Osteocyte (in vitro differentiated cells): ENCODE measurements at regions not wholly inside any gene's neighbourhood (a gene's known extent, or its start where the extent isn't known, plus 50 kb on each side); places are given as distances from the start of the nearest gene placed in this dataset.

Source experiments
- DNase-seq: peaks from one replicate; pipeline ENCODE4 v3.0.0; 2021; ENCODE audit warnings: mixed read lengths; ENCODE audit not compliant: unreplicated experiment; ENCODE audit errors: extremely low spot score
- H3K27ac Mint-ChIP-seq: one replicate; pipeline ENCODE4 v1.8.0; 2021; ENCODE audit warnings: mild to moderate bottlenecking, mixed read lengths; ENCODE audit not compliant: unreplicated experiment
- H3K27me3 Mint-ChIP-seq: one replicate; pipeline ENCODE4 v1.8.0; 2021; ENCODE audit warnings: mixed read lengths; ENCODE audit not compliant: unreplicated experiment
- H3K36me3 Mint-ChIP-seq: one replicate; pipeline ENCODE4 v1.8.0; 2021; ENCODE audit warnings: mixed read lengths; ENCODE audit not compliant: unreplicated experiment
- H3K4me1 Mint-ChIP-seq: one replicate; pipeline ENCODE4 v1.8.0; 2021; ENCODE audit warnings: mixed read lengths; ENCODE audit not compliant: unreplicated experiment
- H3K4me3 Mint-ChIP-seq: one replicate; pipeline ENCODE4 v1.8.0; 2021; ENCODE audit warnings: mild to moderate bottlenecking, moderate library complexity, mixed read lengths; ENCODE audit not compliant: unreplicated experiment
- H3K9me3 Mint-ChIP-seq: one replicate; pipeline ENCODE4 v1.8.0; 2021; ENCODE audit warnings: mixed read lengths; ENCODE audit not compliant: unreplicated experiment
- TF ChIP-seq, protein P1 (sequence below): fragments of 200-600 bp; sonication (generic); IDR thresholded peaks from 2 replicates; pipeline ENCODE4 v1.5.0; 2021; ENCODE audit warnings: antibody characterized with exemption, mild to moderate bottlenecking, moderate library complexity

DNA sequence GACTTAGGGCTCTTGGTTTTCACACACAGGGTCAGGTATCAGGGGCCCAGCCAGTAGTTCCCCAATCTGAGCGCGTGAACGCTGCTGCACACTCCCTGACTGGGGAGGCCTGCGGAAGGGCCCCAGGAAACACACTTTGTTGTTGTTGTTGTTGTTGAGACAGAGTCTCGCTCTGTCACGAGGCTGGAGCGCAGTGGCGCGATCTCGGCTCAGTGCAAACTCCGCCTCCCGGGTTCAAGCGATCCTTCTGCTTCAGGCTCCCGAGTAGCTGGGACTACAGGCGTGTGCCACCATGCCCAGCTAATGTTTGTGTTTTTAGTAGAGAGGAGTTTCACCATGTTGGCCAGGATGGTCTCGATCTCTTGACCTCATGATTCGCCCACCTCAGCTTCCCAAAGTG lies 190.4 kb upstream of the GPR12 start:
- no peak for DNase-seq
- TF ChIP-seq, protein P1, sequence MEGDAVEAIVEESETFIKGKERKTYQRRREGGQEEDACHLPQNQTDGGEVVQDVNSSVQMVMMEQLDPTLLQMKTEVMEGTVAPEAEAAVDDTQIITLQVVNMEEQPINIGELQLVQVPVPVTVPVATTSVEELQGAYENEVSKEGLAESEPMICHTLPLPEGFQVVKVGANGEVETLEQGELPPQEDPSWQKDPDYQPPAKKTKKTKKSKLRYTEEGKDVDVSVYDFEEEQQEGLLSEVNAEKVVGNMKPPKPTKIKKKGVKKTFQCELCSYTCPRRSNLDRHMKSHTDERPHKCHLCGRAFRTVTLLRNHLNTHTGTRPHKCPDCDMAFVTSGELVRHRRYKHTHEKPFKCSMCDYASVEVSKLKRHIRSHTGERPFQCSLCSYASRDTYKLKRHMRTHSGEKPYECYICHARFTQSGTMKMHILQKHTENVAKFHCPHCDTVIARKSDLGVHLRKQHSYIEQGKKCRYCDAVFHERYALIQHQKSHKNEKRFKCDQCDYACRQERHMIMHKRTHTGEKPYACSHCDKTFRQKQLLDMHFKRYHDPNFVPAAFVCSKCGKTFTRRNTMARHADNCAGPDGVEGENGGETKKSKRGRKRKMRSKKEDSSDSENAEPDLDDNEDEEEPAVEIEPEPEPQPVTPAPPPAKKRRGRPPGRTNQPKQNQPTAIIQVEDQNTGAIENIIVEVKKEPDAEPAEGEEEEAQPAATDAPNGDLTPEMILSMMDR, result no peak
- no peak overlapping the region for H3K27ac Mint-ChIP-seq
- no peaks in the 10 kb centered on the region for H3K9me3 Mint-ChIP-seq
- H3K4me3 Mint-ChIP-seq, result no peak overlapping the region
- H3K36me3 Mint-ChIP-seq, result no peaks in the 10 kb centered on the region
- H3K4me1 Mint-ChIP-seq, result no peaks in the 10 kb centered on the region
- peaks cover 16% of the 10 kb centered on the region for H3K27me3 Mint-ChIP-seq

DNA sequence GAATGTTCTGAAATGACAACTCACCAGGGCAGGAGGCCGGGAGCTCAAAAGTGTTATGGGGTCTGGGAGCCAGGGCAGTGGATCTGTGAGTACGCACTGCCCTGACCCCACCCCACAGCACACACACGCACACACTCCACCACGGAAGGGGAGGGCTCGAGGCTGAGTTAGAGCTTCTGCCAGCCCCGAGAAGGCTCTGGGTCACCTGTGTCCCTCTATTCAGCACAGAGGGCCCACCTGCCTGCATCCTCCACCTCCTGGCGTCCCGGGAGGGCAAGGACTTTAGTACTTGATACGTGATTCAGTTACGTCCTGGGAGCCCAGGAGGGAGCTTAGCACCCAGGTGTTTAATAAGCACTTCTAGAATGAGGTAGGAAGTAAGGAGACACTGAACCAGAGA lies 190.0 kb upstream of the GPR12 start:
- no peaks in the 10 kb centered on the region for H3K9me3 Mint-ChIP-seq

DNA sequence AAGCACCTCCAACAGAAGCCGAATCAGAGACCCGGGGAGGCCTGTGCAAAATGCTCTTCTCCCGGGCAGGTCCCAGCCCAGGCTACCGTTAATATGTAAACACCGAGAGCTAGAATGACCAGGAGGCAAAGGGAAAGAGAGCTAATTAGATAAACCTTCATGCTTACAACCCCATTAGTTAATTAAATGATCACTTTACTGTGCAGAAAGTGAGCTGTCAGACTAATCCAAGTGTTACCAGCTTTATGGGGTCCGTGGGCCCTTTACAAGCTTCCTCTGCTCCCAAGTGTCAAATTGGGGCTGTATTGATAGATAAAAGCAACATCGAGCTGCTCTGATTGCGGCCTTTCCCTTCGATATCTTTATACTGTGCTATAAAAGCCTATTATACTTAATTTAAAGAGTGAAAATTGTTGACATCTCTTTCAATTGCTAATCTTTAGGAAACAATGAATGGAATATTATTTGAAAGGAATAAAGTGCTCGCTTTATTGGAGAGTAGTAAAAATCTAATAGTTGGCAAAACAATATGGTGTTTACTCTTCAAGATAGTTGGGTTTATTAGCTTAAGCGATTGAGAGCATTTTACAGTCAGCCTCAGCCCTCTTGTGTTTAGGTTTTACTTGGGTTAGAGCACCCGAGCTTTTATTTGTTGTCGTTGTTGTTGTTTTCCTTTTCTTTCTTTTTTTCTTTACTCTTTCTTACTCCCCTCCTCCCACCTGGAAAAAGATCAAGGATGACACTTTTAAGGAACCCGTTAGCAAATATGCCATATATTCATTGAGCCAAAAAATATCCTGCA lies 189.3 kb upstream of the GPR12 start:
- Mint-ChIP-seq H3K4me1 (no peaks in the 10 kb centered on the region), H3K9me3 (no peaks in the 10 kb centered on the region), H3K27me3 (peaks cover 19% of the 10 kb centered on the region), H3K36me3 (no peaks in the 10 kb centered on the region), H3K27ac (no peak overlapping the region), H3K4me3 (no peak overlapping the region)
- TF ChIP-seq, protein P1, result no peak
- DNase-seq, result no peak

More for the DNA sequence above, 190.0 kb upstream of the GPR12 start:
- Mint-ChIP-seq H3K4me1 (no peaks in the 10 kb centered on the region), H3K27me3 (peaks cover 18% of the 10 kb centered on the region), H3K27ac (no peak overlapping the region), H3K36me3 (no peaks in the 10 kb centered on the region), H3K4me3 (no peak overlapping the region)
- DNase-seq, result no peak
- TF ChIP-seq, protein P1, result no peak

DNA sequence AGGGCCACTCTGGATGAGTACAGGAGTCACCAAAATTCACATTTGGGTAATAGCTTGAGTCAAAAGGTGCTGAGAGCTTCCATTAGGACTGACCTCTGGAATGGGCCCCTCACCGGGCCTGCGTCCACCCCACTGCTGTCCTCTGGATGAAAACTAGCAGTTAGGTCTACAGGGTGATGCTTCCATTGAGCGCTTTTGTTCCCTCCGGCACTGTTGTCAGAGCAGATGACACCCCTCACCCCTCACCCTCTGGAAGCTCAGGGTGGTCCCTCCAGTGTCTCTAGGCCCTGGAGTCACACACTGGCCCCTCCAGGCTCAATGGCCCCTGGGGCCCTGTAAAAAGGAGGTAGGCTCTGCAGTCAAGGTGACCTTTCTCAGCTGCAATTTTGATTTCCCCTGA lies 187.8 kb upstream of the GPR12 start:
- Mint-ChIP-seq H3K36me3 (no peaks in the 10 kb centered on the region), H3K4me3 (no peak overlapping the region), H3K4me1 (no peaks in the 10 kb centered on the region), H3K27ac (no peak overlapping the region), H3K27me3 (peaks cover 28% of the 10 kb centered on the region), H3K9me3 (no peaks in the 10 kb centered on the region)
- TF ChIP-seq, protein P1, result no peak
- DNase-seq, result no peak

DNA sequence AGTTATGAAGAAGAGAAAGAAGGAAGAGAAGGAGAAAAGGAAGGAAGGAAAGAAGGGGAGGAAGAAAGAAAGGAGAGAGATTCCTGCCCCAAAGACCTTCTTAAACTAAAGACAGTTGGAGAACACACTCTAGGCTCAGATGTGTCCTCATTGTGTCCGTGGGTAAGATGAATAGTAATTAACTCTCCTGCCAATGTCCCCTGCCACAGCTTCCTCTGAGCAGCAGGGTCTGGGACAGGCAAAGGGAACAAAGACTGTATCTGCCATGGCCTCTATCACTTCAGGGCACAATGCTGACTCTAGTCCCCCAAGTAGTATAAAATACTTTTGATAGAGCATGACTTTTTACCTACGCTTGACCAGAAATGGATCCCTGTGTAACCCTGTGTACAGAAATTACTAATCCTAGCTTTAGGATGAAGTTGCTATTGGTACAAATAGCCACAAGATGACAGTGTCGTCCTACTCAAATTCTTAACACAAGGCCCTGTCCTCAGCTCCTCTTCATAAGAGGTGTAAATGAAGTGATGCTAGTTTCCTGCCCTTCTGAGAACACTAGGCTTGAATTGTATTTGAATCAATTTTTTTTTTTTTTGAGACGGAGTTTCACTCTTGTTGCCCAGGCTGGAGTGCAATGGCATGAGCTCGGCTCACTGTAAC lies 186.2 kb upstream of the GPR12 start:
- TF ChIP-seq, protein P1, result peak; percentile 63
- Mint-ChIP-seq H3K27me3 (peaks cover 39% of the 10 kb centered on the region), H3K36me3 (no peaks in the 10 kb centered on the region), H3K9me3 (no peaks in the 10 kb centered on the region), H3K4me3 (no peak overlapping the region), H3K4me1 (no peaks in the 10 kb centered on the region), H3K27ac (no peak overlapping the region)
- DNase-seq, result no peak
